GM12865 (cell line): ENCODE measurements at regions not wholly inside any gene's neighbourhood (a gene's known extent, or its start where the extent isn't known, plus 50 kb on each side); places are given as distances from the start of the nearest gene placed in this dataset.

ENCODE experiments used
- DNase-seq: peaks from one replicate; pipeline ENCODE4 v3.0.0; 2010; ENCODE audit warnings: low read depth
- H3K4me3 ChIP-seq: 2 replicates; pipeline ENCODE4 v1.5.1; 2011; ENCODE audit warnings: mild to moderate bottlenecking, low read depth, low read length, control low read depth
- TF ChIP-seq, protein P1 (sequence below): IDR thresholded peaks from 2 replicates; pipeline ENCODE4 v1.5.1; 2011; ENCODE audit warnings: low read length, control low read depth, low read depth, inconsistent platforms; ENCODE audit not compliant: insufficient read depth; ENCODE audit errors: missing control alignments

DNA sequence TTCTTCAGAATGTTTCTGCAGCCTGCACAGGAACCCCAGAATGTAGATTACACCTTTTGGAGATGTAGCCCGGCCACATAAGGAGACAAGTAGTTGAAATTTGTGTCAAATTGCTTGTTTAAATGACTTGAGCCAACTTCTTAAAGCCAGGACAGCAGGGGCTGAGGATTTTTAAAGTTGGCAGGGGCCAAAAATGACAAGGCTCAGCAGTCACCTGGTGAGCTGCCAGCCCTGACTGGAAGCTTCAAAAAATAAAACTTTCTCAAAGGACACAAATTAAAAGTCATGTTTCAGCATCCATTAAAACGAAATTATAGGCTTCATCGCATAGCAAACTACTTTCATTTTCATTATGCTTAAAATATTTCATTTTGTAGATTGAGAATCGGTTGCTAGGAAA is 340.3 kb upstream of the WWC1 start:
- no peak for DNase-seq
- no peak overlapping the region for H3K4me3 ChIP-seq
- TF ChIP-seq, protein P1, sequence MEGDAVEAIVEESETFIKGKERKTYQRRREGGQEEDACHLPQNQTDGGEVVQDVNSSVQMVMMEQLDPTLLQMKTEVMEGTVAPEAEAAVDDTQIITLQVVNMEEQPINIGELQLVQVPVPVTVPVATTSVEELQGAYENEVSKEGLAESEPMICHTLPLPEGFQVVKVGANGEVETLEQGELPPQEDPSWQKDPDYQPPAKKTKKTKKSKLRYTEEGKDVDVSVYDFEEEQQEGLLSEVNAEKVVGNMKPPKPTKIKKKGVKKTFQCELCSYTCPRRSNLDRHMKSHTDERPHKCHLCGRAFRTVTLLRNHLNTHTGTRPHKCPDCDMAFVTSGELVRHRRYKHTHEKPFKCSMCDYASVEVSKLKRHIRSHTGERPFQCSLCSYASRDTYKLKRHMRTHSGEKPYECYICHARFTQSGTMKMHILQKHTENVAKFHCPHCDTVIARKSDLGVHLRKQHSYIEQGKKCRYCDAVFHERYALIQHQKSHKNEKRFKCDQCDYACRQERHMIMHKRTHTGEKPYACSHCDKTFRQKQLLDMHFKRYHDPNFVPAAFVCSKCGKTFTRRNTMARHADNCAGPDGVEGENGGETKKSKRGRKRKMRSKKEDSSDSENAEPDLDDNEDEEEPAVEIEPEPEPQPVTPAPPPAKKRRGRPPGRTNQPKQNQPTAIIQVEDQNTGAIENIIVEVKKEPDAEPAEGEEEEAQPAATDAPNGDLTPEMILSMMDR = no peak

DNA sequence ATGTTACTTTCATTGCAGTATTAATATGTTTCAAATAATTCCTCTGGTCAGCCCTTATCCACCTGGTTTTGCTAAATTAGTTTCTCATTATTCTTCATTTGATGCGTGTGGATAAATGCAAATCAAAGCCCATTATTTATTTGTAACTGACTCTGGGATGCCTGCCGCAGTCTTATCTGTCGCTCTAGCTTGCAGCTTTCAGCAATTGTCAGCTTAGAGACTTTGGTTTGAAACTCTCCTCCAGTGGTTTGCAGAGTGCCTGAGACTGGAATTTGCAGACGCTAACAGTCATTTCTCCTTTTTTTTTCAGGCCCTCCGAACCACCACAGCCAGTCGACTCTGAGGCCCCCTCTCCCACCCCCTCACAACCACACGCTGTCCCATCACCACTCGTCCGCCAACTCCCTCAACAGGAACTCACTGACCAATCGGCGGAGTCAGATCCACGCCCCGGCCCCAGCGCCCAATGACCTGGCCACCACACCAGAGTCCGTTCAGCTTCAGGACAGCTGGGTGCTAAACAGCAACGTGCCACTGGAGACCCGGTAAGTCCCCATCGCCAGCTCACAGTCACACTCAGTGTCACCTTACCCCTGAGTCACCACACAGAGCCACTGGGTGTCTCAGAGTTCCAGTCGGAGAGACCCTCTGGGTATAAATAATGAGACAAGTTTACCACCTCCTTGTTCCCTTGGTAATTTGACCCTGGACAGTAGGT is 339.0 kb upstream of the WWC1 start:
- TF ChIP-seq, protein P1 = no peak
- no peak overlapping the region for H3K4me3 ChIP-seq
- DNase-seq = no peak

DNA sequence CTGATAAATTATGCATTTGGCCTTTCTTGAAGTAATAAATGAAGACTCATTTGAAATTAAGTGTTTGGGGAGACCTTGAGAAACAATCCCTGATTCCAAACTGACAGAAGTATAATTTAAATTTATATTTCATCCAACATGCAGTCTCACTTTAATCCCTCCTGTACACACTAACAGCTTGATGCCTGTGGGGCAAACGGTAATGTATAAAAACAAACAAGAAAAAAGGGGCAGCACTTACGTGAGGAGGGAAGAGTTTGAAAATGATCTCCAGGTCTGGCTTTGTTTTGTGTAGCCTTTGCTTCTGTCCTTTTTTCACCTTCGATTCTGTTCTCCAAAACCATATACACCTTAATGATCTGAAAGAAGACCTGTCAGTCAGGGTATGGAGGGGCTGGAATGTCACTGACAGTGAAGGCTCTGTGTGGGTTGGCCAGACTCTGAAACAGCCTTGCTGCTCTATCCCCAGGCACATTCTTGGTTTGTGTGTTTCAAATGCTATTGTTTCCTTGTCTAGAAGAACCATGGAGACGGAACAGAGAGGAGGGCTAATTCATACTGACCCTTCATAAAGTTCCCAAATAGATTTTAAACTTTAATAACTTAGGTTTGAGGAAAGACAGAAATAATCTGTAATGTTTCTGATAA is 338.2 kb upstream of the WWC1 start:
- TF ChIP-seq, protein P1 = no peak
- DNase-seq = no peak
- no peak overlapping the region for H3K4me3 ChIP-seq

DNA sequence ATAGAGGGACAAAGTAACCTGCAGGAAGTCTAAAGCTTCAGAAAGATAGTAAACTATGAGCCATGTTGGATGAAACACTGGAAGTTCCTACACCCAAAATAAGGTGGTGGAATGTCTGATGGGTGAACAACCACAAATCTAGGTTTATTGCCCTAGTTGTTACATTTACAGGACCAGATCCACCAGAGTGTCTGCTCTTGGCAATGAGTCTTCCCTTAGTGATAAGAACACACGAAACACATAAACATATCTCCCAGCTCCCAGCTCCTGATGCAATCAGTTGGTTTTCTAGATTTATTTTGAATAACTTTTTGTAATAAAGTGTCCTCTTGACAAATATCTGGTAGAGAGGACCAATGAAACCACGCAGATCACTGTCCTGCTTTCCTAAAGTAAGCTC is 329.7 kb upstream of the WWC1 start:
- no peak for DNase-seq
- no peak overlapping the region for H3K4me3 ChIP-seq
- TF ChIP-seq, protein P1 = no peak

DNA sequence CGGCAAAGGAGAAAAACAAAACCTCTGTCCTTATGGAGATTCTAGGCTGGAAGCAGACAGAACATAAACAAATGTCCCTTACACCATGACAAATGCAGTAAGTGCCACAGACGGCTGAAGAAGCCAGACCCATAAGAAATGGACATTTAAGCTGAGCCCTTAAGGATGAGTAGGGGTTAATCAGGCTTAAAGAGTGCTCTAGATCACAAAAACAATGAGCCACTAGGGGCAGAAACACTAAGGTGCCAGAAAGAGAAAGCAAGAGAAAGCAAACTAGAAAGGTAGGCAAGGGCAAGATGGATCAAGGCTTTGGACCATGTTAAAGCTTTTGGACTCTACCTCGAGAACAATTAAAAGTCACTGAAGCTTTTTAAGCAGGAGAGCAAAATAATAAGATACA is 326.9 kb upstream of the WWC1 start:
- no peak for DNase-seq
- no peak overlapping the region for H3K4me3 ChIP-seq
- TF ChIP-seq, protein P1 = no peak

DNA sequence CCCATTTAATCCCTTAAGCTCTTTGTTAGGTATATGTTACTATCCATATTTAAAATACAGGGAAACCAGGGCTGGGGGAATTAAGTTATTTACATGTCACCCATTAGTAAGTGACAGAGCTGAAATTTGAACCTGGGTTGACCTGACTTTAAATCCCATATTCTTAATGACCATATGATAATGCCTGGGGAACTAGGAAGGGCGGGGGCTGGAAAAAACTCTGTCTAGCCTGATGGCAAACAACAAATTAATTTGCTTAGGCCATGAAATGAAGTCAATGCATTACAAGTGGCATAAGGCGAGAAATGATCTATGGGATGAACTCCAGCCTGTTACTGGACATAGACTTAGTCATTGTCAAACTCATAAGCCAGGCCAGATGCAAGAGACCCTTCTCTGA is 325.7 kb upstream of the WWC1 start:
- TF ChIP-seq, protein P1 = no peak

More for the DNA sequence above, 325.7 kb upstream of the WWC1 start:
- H3K4me3 ChIP-seq = no peak overlapping the region
- no peak for DNase-seq
